Activated naive CD4-positive, alpha-beta T cell treated with anti-CD3 and anti-CD28 coated beads, Interleukin-2, amount 50 U/mL, for 24 hours (primary cell): ENCODE measurements at regions not wholly inside any gene's neighbourhood (a gene's known extent, or its start where the extent isn't known, plus 50 kb on each side); places are given as distances from the start of the nearest gene placed in this dataset.

Source experiments
- H3K27ac Mint-ChIP-seq: one replicate; pipeline ENCODE4 v1.8.0; 2021; ENCODE audit warnings: mild to moderate bottlenecking, mixed read lengths
- H3K27me3 Mint-ChIP-seq: one replicate; pipeline ENCODE4 v1.8.0; 2021; ENCODE audit warnings: mixed read lengths
- H3K36me3 Mint-ChIP-seq: one replicate; pipeline ENCODE4 v1.8.0; 2021; ENCODE audit warnings: mixed read lengths
- H3K4me1 Mint-ChIP-seq: one replicate; pipeline ENCODE4 v1.8.0; 2021; ENCODE audit warnings: mixed read lengths
- H3K4me3 Mint-ChIP-seq: one replicate; pipeline ENCODE4 v1.8.0; 2021; ENCODE audit warnings: mild to moderate bottlenecking, mixed read lengths
- H3K9me3 Mint-ChIP-seq: one replicate; pipeline ENCODE4 v1.8.0; 2021; ENCODE audit warnings: mixed read lengths

DNA sequence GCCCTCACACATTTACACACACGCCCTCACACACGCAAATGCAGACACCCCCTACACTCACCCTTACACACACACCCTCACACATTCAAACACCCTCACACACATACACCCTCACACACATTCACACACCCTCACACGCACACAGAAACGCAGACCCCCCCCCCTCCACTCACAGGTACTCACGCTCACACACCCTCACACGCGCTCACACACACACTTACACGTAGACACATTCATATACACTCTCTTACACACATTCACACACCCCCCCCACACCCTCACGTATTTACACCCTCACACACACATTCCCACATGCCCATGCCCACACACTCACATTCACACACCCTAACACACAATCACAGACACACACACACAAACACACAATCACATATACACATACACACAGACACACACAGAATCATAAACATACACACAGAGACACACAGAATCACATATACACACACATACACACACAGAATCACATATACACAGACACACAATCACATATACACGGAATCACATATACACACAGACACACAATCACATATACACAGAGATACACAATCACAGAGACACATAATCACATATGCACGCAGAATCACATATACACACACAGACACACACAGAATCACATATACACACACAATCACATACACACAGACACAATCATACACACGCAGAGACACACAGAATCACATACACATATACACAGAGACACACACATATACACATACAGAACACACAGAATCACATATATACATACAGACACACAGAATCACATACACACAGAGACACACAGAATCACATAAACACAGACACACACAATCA lies 250.1 kb upstream of the RPL38 start:
- Mint-ChIP-seq H3K36me3 (no peaks in the 10 kb centered on the region), H3K9me3 (no peaks in the 10 kb centered on the region), H3K27me3 (peaks cover 1% of the 10 kb centered on the region), H3K4me1 (no peaks in the 10 kb centered on the region), H3K27ac (no peak overlapping the region), H3K4me3 (no peak overlapping the region)

DNA sequence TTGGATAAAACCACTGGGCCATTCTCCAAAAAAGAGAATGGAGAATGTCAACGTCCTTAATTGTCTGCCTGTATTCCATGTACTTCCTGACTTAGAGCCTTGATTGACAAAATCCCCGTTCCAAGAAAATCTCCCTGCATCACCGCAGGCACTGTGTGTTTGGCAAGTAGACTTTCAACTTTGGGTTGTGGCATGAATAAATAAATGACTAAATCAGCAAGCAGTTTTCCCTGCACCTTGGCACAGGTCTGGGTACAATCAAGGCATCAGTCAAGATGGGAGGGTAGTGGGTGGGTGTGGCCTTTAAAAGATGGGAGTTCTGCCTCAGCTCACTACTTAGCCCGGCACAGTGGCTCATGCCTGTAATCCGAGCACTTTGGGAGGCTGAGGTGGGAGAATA lies 248.5 kb upstream of the RPL38 start:
- peaks cover 1% of the 10 kb centered on the region for H3K27me3 Mint-ChIP-seq
- H3K4me3 Mint-ChIP-seq = no peak overlapping the region
- no peaks in the 10 kb centered on the region for H3K9me3 Mint-ChIP-seq
- H3K27ac Mint-ChIP-seq = no peak overlapping the region
- H3K36me3 Mint-ChIP-seq = no peaks in the 10 kb centered on the region
- H3K4me1 Mint-ChIP-seq = no peaks in the 10 kb centered on the region

DNA sequence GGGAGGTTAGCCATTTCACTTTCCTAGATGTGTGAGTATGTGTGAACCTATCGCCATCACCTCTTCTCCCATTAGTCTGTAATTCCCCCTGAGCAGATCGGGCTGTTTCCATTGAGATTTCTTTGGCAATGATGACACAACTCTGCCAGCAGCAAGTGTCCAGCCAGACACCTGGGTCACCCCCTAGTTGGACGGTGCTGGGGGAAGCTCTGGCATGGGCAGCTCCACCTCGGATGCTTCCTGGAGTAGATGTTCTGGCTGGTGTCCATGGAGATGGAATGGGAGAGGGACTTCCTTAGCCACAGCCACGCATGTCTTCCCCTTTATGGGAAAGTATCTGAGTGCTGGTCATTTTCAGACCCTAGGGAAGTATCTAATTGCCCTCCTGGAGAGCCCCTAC lies 247.9 kb upstream of the RPL38 start:
- Mint-ChIP-seq H3K4me1 (no peaks in the 10 kb centered on the region), H3K27me3 (peaks cover 1% of the 10 kb centered on the region), H3K4me3 (no peak overlapping the region), H3K36me3 (no peaks in the 10 kb centered on the region), H3K9me3 (no peaks in the 10 kb centered on the region), H3K27ac (no peak overlapping the region)

DNA sequence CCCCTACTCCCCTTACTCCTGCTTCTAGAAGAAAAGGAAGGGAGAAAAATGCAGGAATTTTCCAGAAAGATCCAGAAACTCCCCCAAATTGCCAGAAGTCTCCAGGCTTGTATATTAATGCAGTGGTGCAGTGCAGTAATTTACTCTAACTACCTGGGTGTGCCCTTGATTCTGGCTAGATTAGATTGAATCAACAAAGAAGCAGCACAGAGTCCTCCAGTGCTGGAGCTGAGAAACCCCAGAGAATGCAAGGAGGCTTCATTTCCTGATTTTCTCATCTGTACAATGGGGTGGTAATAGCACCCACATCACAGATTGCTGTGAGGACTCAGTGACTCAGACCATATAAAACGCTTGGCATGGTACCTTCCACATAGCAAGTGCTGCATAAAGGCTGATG lies 247.3 kb upstream of the RPL38 start:
- Mint-ChIP-seq H3K36me3 (no peaks in the 10 kb centered on the region), H3K27ac (no peak overlapping the region), H3K4me1 (no peaks in the 10 kb centered on the region), H3K27me3 (peaks cover 1% of the 10 kb centered on the region), H3K4me3 (no peak overlapping the region), H3K9me3 (no peaks in the 10 kb centered on the region)

DNA sequence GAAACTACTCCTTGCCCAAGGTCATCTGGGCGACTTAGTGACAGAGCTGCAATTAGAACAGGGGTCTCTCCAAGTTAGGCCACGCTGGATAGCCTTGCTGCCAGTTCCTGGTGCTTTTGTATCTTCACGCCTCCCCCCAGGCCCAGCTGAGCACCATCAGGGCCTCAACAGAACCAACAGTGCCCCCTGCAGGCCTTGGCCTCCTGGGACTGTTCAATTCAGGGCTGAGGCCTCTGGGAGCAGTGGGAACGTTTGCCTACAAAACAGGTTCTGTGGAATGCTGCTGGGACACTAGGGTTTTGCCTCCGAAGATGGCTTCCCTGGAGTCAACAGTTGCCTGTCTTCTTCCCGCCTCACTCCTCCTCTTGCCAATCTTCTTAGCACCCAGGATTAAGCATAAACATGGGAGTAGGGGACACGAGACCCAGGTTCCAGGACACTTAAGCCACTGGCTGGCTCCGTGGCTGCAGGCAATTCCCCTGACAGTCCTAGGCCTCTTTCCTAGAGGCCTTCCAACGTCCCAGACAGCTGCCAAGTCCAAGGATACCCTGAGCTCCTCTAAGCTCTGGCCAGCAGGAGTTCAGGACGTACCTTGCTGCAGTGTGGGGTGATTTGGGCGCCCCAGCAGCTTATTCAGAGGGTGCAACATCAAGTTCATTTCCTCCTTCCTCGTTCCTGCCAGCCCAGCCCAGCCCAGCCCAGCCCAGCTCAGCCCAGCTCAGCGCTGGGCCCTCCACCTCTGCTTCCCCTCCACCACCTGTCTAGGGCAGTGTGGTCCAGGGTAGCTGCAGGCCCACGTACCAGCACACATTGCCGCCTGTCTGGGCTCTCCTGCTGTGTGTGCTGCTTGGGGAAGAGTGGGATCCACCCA lies 246.6 kb upstream of the RPL38 start:
- H3K36me3 Mint-ChIP-seq = no peaks in the 10 kb centered on the region
- H3K4me1 Mint-ChIP-seq = no peaks in the 10 kb centered on the region
- no peaks in the 10 kb centered on the region for H3K9me3 Mint-ChIP-seq
- H3K4me3 Mint-ChIP-seq = no peak overlapping the region
- no peak overlapping the region for H3K27ac Mint-ChIP-seq
- peaks cover 1% of the 10 kb centered on the region for H3K27me3 Mint-ChIP-seq

DNA sequence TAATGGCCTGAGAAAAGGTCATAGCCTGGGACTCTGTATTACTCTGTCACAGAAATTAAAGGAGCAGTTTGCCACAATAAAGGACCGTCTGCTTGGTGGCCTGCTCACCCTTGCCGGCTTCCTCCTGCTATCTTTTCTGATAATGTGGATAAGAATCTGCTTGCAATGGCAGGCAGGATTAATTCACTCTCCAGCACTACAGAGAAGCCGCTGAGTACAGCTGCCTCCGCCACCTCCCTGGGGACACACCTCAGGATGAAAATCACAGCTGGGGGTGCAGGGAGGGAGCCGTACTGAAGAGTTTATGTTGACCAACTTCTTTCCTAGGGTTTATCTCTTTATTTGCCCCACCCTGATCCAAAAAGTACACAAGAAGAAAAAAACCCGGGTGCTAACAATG lies 245.9 kb upstream of the RPL38 start:
- H3K9me3 Mint-ChIP-seq = no peaks in the 10 kb centered on the region
- H3K27ac Mint-ChIP-seq = no peak overlapping the region
- no peaks in the 10 kb centered on the region for H3K36me3 Mint-ChIP-seq
- H3K4me1 Mint-ChIP-seq = no peaks in the 10 kb centered on the region
- no peak overlapping the region for H3K4me3 Mint-ChIP-seq
- H3K27me3 Mint-ChIP-seq = no peaks in the 10 kb centered on the region

DNA sequence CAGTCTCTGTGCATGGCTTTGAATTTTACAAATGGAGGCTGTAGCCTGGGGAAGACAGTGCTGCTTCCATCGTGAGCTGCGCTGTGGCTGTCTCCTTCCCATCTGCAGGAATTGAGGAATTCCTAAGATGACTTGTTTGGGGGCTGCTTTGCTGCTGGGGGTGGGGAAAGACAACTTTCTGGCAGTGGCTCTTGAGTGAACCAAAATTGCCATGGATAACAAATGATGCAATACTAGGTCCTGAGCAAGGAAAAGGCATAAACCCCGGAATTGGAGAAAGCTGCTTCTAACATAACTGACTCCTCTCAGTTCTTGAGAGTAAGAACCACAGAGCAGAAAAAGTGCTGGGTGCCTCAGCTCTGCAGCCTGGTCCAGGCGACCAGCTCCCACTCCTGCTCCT lies 245.0 kb upstream of the RPL38 start:
- Mint-ChIP-seq H3K36me3 (no peaks in the 10 kb centered on the region), H3K27me3 (no peaks in the 10 kb centered on the region), H3K4me1 (no peaks in the 10 kb centered on the region), H3K27ac (no peak overlapping the region), H3K4me3 (no peak overlapping the region), H3K9me3 (no peaks in the 10 kb centered on the region)

DNA sequence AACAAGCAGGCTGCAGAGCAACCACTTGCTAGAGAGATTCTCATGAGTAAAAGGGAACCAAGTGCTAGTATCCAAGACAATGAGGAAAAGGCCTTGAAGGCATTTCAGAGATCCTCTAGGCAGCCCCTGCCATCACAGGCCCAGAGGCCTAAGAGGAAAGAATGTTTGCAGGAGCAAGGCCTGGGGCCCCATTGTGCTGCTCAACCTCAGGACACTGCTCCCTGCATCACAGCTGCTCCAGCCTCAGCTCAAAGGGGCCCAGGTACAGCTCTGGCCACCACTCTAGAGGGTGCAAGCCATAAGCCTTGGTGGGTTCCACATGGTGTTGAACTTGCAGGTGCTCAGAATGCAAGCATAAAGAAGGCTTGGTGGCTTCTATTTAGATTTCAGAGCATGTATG lies 243.0 kb upstream of the RPL38 start:
- Mint-ChIP-seq H3K27ac (no peak overlapping the region), H3K4me3 (no peak overlapping the region), H3K4me1 (no peaks in the 10 kb centered on the region), H3K27me3 (no peaks in the 10 kb centered on the region), H3K9me3 (peaks cover 8% of the 10 kb centered on the region), H3K36me3 (no peaks in the 10 kb centered on the region)

DNA sequence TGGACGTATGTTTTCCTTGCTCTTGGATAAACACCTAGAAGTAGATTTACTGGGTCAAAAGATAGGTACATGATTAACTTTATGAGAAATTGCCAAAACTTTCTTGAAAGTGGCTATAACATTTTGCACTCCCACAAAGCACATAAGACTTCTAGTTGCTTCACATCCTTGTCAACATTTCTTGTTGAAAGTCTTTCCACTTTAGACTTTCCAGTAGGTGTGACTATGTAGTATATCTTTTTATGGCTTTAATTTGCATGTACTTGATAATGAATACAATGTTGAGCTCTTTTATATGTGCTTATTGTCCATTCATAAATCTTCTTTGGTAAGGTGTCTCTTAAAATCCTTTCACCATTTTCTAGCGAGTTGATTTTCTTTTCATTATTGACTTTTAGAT lies 241.2 kb upstream of the RPL38 start:
- peaks cover 1% of the 10 kb centered on the region for H3K27me3 Mint-ChIP-seq

DNA sequence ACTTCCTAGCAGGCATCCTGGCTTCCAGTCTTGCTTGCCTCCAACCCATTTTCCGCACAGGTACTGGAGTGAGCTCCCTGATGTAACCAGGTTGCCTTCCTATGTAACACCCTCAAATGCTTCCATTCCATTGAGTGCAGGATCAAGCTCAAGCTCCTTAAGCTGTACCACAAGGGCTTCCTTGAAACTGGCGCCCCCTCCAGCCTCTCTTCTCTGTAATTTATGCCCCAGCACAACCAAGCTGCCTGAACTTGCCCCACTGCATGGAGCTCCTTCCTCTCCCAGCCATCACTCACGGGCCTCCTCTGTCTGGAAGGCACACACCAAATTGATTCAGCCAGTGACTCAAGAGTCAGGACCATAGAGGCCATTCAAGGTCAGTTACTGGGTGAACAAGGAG lies 234.8 kb upstream of the RPL38 start:
- Mint-ChIP-seq H3K27ac (no peak overlapping the region), H3K36me3 (no peaks in the 10 kb centered on the region), H3K4me1 (no peaks in the 10 kb centered on the region), H3K27me3 (peaks cover 15% of the 10 kb centered on the region), H3K9me3 (peaks cover 8% of the 10 kb centered on the region), H3K4me3 (no peak overlapping the region)

More for the DNA sequence above, 241.2 kb upstream of the RPL38 start:
- no peaks in the 10 kb centered on the region for H3K36me3 Mint-ChIP-seq
- H3K9me3 Mint-ChIP-seq = peaks cover 8% of the 10 kb centered on the region
- no peak overlapping the region for H3K4me3 Mint-ChIP-seq
- H3K27ac Mint-ChIP-seq = no peak overlapping the region
- H3K4me1 Mint-ChIP-seq = no peaks in the 10 kb centered on the region

DNA sequence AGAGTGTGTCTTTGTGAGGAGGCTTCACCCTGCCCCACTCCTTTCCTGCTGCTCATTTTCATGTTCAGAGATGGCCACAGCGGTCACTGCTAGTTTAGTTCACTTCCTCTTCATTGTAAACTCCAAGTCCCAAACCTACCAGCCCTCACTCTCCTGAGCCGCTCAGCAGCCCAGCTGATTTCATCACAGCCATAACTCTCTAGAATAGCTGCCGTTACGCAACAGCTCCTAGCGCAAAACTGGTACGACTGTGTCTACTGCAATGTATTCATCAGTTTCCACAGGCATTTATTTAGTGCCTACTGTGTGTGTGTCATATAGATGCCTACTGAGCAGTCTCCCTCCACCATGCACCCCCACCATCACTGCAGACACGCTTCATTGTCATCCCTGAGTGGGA lies 233.5 kb upstream of the RPL38 start:
- Mint-ChIP-seq H3K27ac (no peak overlapping the region), H3K36me3 (no peaks in the 10 kb centered on the region), H3K4me1 (no peaks in the 10 kb centered on the region), H3K27me3 (peaks cover 15% of the 10 kb centered on the region), H3K9me3 (no peaks in the 10 kb centered on the region), H3K4me3 (no peak overlapping the region)

DNA sequence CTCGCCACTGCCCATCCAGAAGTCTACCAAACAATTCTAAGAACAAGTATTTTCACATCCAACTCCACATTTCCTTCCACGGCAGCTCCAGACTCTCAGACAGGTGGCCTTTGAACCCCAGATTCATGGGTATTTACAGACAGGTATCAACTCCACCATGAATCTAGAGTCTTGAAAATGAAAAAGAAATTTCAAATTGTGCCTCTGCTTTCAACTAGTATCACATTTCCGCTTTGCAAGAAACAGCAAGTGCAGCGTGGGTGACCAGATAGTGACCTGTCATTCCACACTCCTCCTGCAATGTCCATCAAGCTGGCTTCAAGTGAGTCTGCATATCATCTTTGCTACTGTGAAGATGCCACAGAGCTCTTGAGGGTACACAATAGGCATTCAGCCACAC lies 232.4 kb upstream of the RPL38 start:
- Mint-ChIP-seq H3K27me3 (peaks cover 15% of the 10 kb centered on the region), H3K27ac (no peak overlapping the region), H3K4me3 (no peak overlapping the region), H3K9me3 (no peaks in the 10 kb centered on the region), H3K36me3 (no peaks in the 10 kb centered on the region), H3K4me1 (no peaks in the 10 kb centered on the region)

DNA sequence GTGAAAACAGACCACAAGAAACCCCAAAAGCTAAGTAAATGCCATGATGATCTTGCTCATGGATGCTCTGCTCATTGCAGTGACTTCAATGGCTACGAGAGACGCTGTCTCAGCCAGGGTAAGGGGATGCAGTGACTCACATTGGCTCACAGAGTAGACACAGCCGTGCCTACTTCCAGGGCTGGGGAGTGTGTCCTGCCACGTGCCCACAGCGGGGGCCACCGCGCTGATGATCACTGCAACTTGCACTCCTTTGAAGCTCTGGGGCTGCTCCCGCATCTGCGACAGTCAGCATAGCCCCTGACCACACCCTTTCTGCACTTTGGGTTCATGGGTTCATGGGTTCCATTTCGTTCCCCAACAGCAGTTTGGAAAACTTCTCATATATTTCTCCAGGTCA lies 231.4 kb upstream of the RPL38 start:
- Mint-ChIP-seq H3K4me3 (no peak overlapping the region), H3K36me3 (no peaks in the 10 kb centered on the region), H3K27me3 (peaks cover 14% of the 10 kb centered on the region), H3K27ac (no peak overlapping the region), H3K9me3 (no peaks in the 10 kb centered on the region), H3K4me1 (no peaks in the 10 kb centered on the region)

DNA sequence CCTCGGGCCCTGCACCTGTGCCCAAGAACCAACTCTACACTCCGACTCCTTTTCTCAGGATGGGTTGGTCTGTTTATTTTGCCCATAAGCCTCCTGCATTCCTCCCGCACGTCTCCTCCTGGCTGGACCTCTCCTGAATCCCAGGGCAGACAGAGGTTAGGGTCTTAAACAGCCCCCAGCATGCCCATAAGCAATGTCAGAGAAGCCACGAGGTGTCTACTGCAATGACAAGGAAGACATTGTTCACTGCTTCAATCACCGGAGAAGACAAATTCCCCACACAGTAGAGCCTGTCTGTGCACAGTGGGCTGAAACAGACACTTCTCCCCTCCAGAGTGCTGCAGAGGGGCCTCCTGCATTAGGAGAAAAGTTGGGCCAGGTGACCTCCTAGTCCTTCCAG lies 230.6 kb upstream of the RPL38 start:
- Mint-ChIP-seq H3K4me1 (no peaks in the 10 kb centered on the region), H3K27ac (peak overlapping the region; percentile 43), H3K9me3 (no peaks in the 10 kb centered on the region)

DNA sequence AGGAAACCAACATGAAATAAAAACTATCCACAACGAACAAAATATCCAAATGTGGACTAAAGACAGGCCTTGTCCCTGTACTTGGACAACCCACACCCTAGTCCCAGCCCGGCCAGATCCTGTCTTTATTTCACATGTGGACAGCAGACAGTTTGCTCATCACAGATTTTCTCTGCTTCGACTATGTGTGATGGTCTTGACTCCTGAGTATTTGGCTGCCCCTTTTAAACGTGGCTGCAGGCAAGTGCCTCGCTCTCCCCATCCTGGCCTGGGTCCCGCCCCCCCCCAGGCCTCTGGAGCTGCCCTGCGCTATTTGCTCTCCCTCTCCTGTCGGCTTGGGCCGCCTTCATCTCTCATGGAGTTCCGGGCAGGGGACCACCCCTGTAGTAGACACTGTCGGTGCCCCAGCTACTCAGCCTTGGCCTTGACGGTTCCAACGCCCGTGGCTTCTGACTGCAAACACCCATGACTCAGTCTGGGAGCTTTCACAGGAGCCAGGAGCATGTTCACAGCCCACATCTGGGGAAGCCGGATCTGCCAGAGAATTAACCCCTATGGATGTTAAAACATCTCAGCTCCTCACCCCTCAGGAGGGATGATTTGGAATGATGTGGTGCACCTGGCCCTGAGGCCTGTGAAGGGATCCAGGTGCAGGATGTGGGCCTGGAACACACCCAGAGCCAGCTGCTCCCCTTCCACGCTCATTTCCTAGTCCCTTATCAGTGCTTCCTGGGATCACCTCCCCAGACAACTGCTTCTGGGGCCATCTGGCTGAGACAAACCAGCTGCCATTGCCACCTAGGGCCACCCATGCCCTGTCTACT lies 229.7 kb upstream of the RPL38 start:
- Mint-ChIP-seq H3K4me3 (no peak overlapping the region), H3K4me1 (no peaks in the 10 kb centered on the region), H3K27me3 (peaks cover 11% of the 10 kb centered on the region), H3K27ac (no peak overlapping the region), H3K9me3 (no peaks in the 10 kb centered on the region), H3K36me3 (no peaks in the 10 kb centered on the region)

More for the DNA sequence above, 230.6 kb upstream of the RPL38 start:
- H3K4me3 Mint-ChIP-seq = no peak overlapping the region
- H3K27me3 Mint-ChIP-seq = peaks cover 13% of the 10 kb centered on the region
- no peaks in the 10 kb centered on the region for H3K36me3 Mint-ChIP-seq
